HCT116 (cell line): ENCODE measurements at regions not wholly inside any gene's neighbourhood (a gene's known extent, or its start where the extent isn't known, plus 50 kb on each side); places are given as distances from the start of the nearest gene placed in this dataset.

Experiments used
- EZH2 ChIP-seq: fragments of 200-600 bp; sonication (generic); IDR thresholded peaks from 2 replicates; pipeline ENCODE4 v1.6.1; 2017; ENCODE audit warnings: antibody characterized with exemption, mixed run types
- POLR2A ChIP-seq: IDR thresholded peaks from 2 replicates; pipeline ENCODE4 v1.7.0; 2011; ENCODE audit warnings: borderline replicate concordance; ENCODE audit not compliant: insufficient read depth, insufficient read length; ENCODE audit errors: extremely low read depth
- POLR2AphosphoS5 ChIP-seq: IDR thresholded peaks from 2 replicates; pipeline ENCODE4 v1.6.1; 2011; ENCODE audit warnings: mild to moderate bottlenecking, low read depth, low read length, moderate library complexity
- YY1 ChIP-seq: IDR thresholded peaks from 2 replicates; pipeline ENCODE4 v1.6.1; 2011; ENCODE audit warnings: low read length, low read depth, moderate library complexity, mild to moderate bottlenecking; ENCODE audit not compliant: insufficient replicate concordance; ENCODE audit errors: extremely low read depth
- ZFX ChIP-seq: fragments of 450-650 bp; IDR thresholded peaks from 2 replicates; pipeline ENCODE4 v1.6.1; 2017
- TF ChIP-seq, protein P1 (sequence below), 3 experiments: fragments of 200-600 bp in 1 of 3; sonication (generic) in 1 of 3; IDR thresholded peaks in 2 of 3; conservative IDR thresholded peaks in 1 of 3; 2 replicates each; pipeline ENCODE4 v1.5.1; 2012 to 2017; ENCODE audit warnings: low read depth in 2 of 3, low read length in 2 of 3, antibody characterized with exemption in 1 of 3, borderline replicate concordance in 1 of 3, control low read depth in 1 of 3, mild to moderate bottlenecking in 1 of 3, mixed read lengths in 1 of 3, mixed run types in 1 of 3, moderate library complexity in 1 of 3; ENCODE audit not compliant: insufficient read depth in 1 of 3
- TF ChIP-seq, protein P2 (sequence below): IDR thresholded peaks from 2 replicates; pipeline ENCODE4 v1.6.1; 2012

DNA sequence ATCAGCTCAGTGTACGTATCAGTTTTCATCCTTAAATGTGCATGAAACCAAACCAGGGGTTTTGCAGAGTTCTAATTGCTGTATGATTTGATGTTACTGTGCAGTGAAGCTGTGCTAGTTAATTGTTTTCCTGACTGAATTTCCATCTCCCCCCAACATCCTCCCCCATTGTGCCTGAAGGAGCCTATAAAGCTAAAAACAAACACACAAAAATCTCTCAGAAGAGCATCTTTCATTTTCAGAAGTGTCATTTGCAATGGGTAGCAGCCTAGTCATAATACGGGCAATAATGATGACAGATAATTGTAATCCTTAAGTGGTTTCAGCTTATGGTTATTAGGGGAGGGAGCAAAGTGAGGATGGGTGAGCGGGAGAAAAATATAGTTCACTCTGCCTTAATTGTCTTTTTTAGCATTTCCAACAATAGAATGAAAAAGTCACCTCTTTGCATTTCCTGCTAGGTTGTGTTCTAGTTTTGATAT, 207.9 kb upstream of the TBL1XR1 start:
- TF ChIP-seq, protein P1, sequence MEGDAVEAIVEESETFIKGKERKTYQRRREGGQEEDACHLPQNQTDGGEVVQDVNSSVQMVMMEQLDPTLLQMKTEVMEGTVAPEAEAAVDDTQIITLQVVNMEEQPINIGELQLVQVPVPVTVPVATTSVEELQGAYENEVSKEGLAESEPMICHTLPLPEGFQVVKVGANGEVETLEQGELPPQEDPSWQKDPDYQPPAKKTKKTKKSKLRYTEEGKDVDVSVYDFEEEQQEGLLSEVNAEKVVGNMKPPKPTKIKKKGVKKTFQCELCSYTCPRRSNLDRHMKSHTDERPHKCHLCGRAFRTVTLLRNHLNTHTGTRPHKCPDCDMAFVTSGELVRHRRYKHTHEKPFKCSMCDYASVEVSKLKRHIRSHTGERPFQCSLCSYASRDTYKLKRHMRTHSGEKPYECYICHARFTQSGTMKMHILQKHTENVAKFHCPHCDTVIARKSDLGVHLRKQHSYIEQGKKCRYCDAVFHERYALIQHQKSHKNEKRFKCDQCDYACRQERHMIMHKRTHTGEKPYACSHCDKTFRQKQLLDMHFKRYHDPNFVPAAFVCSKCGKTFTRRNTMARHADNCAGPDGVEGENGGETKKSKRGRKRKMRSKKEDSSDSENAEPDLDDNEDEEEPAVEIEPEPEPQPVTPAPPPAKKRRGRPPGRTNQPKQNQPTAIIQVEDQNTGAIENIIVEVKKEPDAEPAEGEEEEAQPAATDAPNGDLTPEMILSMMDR (IDR thresholded peaks at IDR 0.05 in 2 of 3, conservative IDR thresholded peaks at IDR 0.05 in 1 of 3; ENCODE audit: borderline replicate concordance in 1 of 3, insufficient read depth in 1 of 3, low read depth in 2 of 3, low read length in 2 of 3) = no peak
- TF ChIP-seq POLR2A (no peak), EZH2 (no peak), POLR2AphosphoS5 (no peak), YY1 (no peak), ZFX (no peak)
- TF ChIP-seq, protein P2, sequence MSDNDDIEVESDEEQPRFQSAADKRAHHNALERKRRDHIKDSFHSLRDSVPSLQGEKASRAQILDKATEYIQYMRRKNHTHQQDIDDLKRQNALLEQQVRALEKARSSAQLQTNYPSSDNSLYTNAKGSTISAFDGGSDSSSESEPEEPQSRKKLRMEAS = no peak
